B cell (primary cell): ENCODE measurements at regions not wholly inside any gene's neighbourhood (a gene's known extent, or its start where the extent isn't known, plus 50 kb on each side); places are given as distances from the start of the nearest gene placed in this dataset.

Experiments used
- ATAC-seq: fragments of 200-7000 bp; cut with Tn5 transposase; one replicate; pipeline ENCODE4 v1.10.0; 2021; ENCODE audit warnings: low read depth, mild to moderate bottlenecking, moderate number of reproducible peaks, moderate library complexity
- CTCF ChIA-PET: fragments of 350-600 bp; sonication (Branson Sonifier 250); formaldehyde crosslinking; loops from one replicate; lab custom pipeline; 2021; ENCODE audit warnings: antibody characterized with exemption, inconsistent platforms; lab: Charles Lee
- POLR2A ChIA-PET: fragments of 350-600 bp; sonication (Branson Sonifier 250); formaldehyde crosslinking; loops from one replicate; lab custom pipeline; 2021; ENCODE audit warnings: antibody characterized with exemption; lab: Charles Lee
- DNase-seq: peaks from one replicate; pipeline ENCODE4 v3.0.0; 2013
- H2AFZ ChIP-seq: 2 replicates; pipeline ENCODE4 v1.6.1; 2012; ENCODE audit warnings: mild to moderate bottlenecking, low read depth, low read length; ENCODE audit not compliant: insufficient read depth, poor library complexity, severe bottlenecking
- H3K27ac ChIP-seq, 2 donors: 1 replicate in 1 of 2; 2 replicates in 1 of 2; pipeline ENCODE4 v1.5.1; 2012 to 2013; ENCODE audit warnings: low read length in 2 of 2, mild to moderate bottlenecking in 2 of 2, moderate library complexity in 1 of 2
- H3K27me3 ChIP-seq, 4 experiments: fragments of 200-600 bp in 1 of 4; sonication (generic) in 1 of 4; replicated peaks in 1 of 4; 1 replicate in 2 of 4; 2 replicates in 2 of 4; pipeline versions ENCODE4 v1.6.1 to v1.7.0; 2013 to 2016; ENCODE audit warnings: low read length in 3 of 4, mild to moderate bottlenecking in 2 of 4, mixed read lengths in 1 of 4, moderate library complexity in 1 of 4; ENCODE audit not compliant: insufficient read depth in 4 of 4, control insufficient read depth in 3 of 4; ENCODE audit errors: control extremely low read depth in 1 of 4
- H3K36me3 ChIP-seq, 2 experiments: replicated peaks in 1 of 2; 1 replicate in 1 of 2; 2 replicates in 1 of 2; pipeline versions ENCODE4 v1.6.1 to v1.7.1; 2013; ENCODE audit warnings: low read length in 1 of 2; ENCODE audit not compliant: insufficient read depth in 2 of 2, control insufficient read depth in 1 of 2; ENCODE audit errors: control extremely low read depth in 1 of 2, extremely low read depth in 1 of 2
- H3K4me1 ChIP-seq, 2 donors: fragments of 200-600 bp in 1 of 2; sonication (generic) in 1 of 2; 1 replicate in 1 of 2; 2 replicates in 1 of 2; pipeline versions ENCODE4 v1.5.1 to v1.6.1; 2013 to 2017; ENCODE audit warnings: low read length in 2 of 2; ENCODE audit not compliant: control insufficient read depth in 2 of 2, insufficient read depth in 2 of 2
- H3K4me2 ChIP-seq: replicated peaks from 2 replicates; pipeline ENCODE3; 2012; ENCODE audit warnings: mild to moderate bottlenecking, low read depth, low read length; ENCODE audit not compliant: poor library complexity, severe bottlenecking
- H3K4me3 ChIP-seq, 5 experiments: fragments of 200-600 bp in 1 of 5; sonication (generic) in 1 of 5; 1 replicate in 3 of 5; 2 replicates in 2 of 5; pipeline versions ENCODE4 v1.5.1 to v1.7.0; 2011 to 2016; ENCODE audit warnings: low read length in 4 of 5, mild to moderate bottlenecking in 4 of 5, low read depth in 2 of 5, control low read depth in 1 of 5, moderate library complexity in 1 of 5; ENCODE audit not compliant: insufficient read depth in 1 of 5; ENCODE audit errors: control extremely low read depth in 1 of 5, extremely low read depth in 1 of 5
- H3K79me2 ChIP-seq: fragments of 200-600 bp; sonication (generic); one replicate; pipeline ENCODE4 v1.6.0; 2016; ENCODE audit warnings: low read length; ENCODE audit not compliant: control insufficient read depth, insufficient read depth
- H3K9ac ChIP-seq: fragments of 200-600 bp; sonication (generic); 2 replicates; pipeline ENCODE4 v1.6.1; 2017; ENCODE audit warnings: mild to moderate bottlenecking, low read length, moderate library complexity
- H3K9me3 ChIP-seq, 3 donors: one replicate each; pipeline versions ENCODE4 v1.6.1 to v1.7.1; 2013; ENCODE audit warnings: low read length in 2 of 3; ENCODE audit not compliant: control insufficient read depth in 2 of 3, insufficient read depth in 1 of 3; ENCODE audit errors: control extremely low read depth in 1 of 3
- H4K20me1 ChIP-seq: 2 replicates; pipeline ENCODE4 v1.6.0; 2012; ENCODE audit warnings: mild to moderate bottlenecking, low read length; ENCODE audit not compliant: insufficient read depth, control insufficient read depth, poor library complexity, severe bottlenecking
- H3K27ac Mint-ChIP-seq: one replicate; pipeline ENCODE4 v1.8.0; 2021; ENCODE audit warnings: mixed read lengths
- H3K27me3 Mint-ChIP-seq: one replicate; pipeline ENCODE4 v1.8.0; 2021; ENCODE audit warnings: mixed read lengths
- H3K4me1 Mint-ChIP-seq: one replicate; pipeline ENCODE4 v1.8.0; 2021; ENCODE audit warnings: mixed read lengths
- H3K4me3 Mint-ChIP-seq: one replicate; pipeline ENCODE4 v1.8.0; 2021; ENCODE audit warnings: mixed read lengths
- H3K9me3 Mint-ChIP-seq: one replicate; pipeline ENCODE4 v1.8.0; 2022; ENCODE audit warnings: mixed read lengths; ENCODE audit not compliant: insufficient read depth
- EZH2 ChIP-seq: IDR thresholded peaks from 2 replicates; pipeline ENCODE4 v1.6.1; 2012; ENCODE audit warnings: borderline replicate concordance, low read depth, mild to moderate bottlenecking, moderate library complexity, low read length; ENCODE audit not compliant: insufficient read depth, poor library complexity, severe bottlenecking
- WGBS: methylation state at CpG from one replicate; pipeline ENCODE4 v1.1.5; 2013; ENCODE audit warnings: missing lambda C conversion rate; ENCODE audit not compliant: insufficient coverage; 5-methylcytosine and 5-hydroxymethylcytosine counted together
- intact Hi-C: fragments of 100-400 bp; cut with micrococcal nuclease; formaldehyde crosslinking; loops from one replicate; pipeline ENCODE4 v1.10.0; 2022
- TF ChIP-seq, protein P1 (sequence below): fragments of 200-600 bp; IDR thresholded peaks from one replicate; pipeline ENCODE4 v1.8.0; 2022; ENCODE audit warnings: antibody characterized with exemption, mild to moderate bottlenecking

DNA sequence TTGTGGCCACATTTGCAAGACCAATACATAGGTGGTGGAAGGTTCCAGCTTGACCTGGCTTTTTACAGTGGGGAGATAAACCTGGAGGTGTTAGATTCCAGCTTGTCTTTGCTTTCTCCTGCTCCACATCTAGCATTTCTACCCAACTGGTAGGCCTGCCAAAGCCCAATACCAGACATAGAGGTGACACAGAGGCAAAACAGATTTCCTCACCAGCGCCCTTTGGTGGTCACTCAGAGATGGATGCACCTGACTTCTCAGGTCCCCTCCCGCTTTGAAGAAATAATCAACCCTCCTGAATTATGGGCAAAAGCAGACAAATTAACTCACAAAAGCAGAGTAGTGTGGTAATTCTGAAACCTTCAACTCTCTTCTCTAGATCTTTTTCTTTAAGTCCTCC, 1356.2 kb downstream of the FAM181B start:
- Histone ChIP-seq H2AFZ (no peak overlapping the region), H3K9ac (no peak overlapping the region), H4K20me1 (no peaks in the 10 kb centered on the region), H3K36me3 (no peaks in the 10 kb centered on the region), H3K4me2 (no peak overlapping the region), H3K27ac (no peak overlapping the region), H3K4me1 (no peaks in the 10 kb centered on the region), H3K4me3 (no peak overlapping the region), H3K9me3 (no peaks in the 10 kb centered on the region), H3K27me3 (no peaks in the 10 kb centered on the region), H3K79me2 (no peaks in the 10 kb centered on the region)
- H3K4me3 Mint-ChIP-seq = no peak overlapping the region
- H3K4me1 Mint-ChIP-seq = no peaks in the 10 kb centered on the region
- ATAC-seq (no peak), DNase-seq (no peak)
- H3K27ac Mint-ChIP-seq = no peak overlapping the region
- TF ChIP-seq, protein P1, sequence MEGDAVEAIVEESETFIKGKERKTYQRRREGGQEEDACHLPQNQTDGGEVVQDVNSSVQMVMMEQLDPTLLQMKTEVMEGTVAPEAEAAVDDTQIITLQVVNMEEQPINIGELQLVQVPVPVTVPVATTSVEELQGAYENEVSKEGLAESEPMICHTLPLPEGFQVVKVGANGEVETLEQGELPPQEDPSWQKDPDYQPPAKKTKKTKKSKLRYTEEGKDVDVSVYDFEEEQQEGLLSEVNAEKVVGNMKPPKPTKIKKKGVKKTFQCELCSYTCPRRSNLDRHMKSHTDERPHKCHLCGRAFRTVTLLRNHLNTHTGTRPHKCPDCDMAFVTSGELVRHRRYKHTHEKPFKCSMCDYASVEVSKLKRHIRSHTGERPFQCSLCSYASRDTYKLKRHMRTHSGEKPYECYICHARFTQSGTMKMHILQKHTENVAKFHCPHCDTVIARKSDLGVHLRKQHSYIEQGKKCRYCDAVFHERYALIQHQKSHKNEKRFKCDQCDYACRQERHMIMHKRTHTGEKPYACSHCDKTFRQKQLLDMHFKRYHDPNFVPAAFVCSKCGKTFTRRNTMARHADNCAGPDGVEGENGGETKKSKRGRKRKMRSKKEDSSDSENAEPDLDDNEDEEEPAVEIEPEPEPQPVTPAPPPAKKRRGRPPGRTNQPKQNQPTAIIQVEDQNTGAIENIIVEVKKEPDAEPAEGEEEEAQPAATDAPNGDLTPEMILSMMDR = no peak
- no peak for TF ChIP-seq EZH2
- ChIA-PET POLR2A (no interaction called here), CTCF (no interaction called here)
- peaks cover 3% of the 10 kb centered on the region for H3K9me3 Mint-ChIP-seq
- intact Hi-C loops = no loop called here
- no CpG with 5 or more reads among the region's 2 CpGs for WGBS
- no peaks in the 10 kb centered on the region for H3K27me3 Mint-ChIP-seq

GRCh38 chr11:81373986-81374385, 1359.7 kb downstream of the FAM181B start:
- Histone ChIP-seq H3K4me2 (no peak overlapping the region), H3K9me3 (no peaks in the 10 kb centered on the region), H2AFZ (no peak overlapping the region), H3K4me1 (no peaks in the 10 kb centered on the region), H3K36me3 (no peaks in the 10 kb centered on the region), H3K27ac (no peak overlapping the region), H3K27me3 (no peaks in the 10 kb centered on the region), H3K79me2 (no peaks in the 10 kb centered on the region), H3K4me3 (no peak overlapping the region), H4K20me1 (no peaks in the 10 kb centered on the region), H3K9ac (no peak overlapping the region)
- TF ChIP-seq, protein P1 = no peak
- no peak for TF ChIP-seq EZH2
- Mint-ChIP-seq H3K27ac (no peak overlapping the region), H3K9me3 (peaks cover 3% of the 10 kb centered on the region), H3K4me3 (no peak overlapping the region), H3K27me3 (no peaks in the 10 kb centered on the region), H3K4me1 (no peaks in the 10 kb centered on the region)
- ChIA-PET CTCF (no interaction called here), POLR2A (no interaction called here)
- WGBS = no CpG with 5 or more reads among the region's 2 CpGs
- intact Hi-C loops = no loop called here
- DNase-seq = no peak
- no peak for ATAC-seq
